Bronchial epithelial cell (primary cell): ENCODE measurements at regions not wholly inside any gene's neighbourhood (a gene's known extent, or its start where the extent isn't known, plus 50 kb on each side); places are given as distances from the start of the nearest gene placed in this dataset.

Experiments
- DNase-seq: peaks from one replicate; pipeline ENCODE4 v3.0.0-alpha.2; 2010; ENCODE audit warnings: low read depth
- FAIRE-seq: peaks from 2 replicates; lab custom pipeline; 2011; peaks lifted over from hg19 to GRCh38; lab: Jason Lieb, UNC
- H3K27me3 ChIP-seq: 2 replicates; pipeline ENCODE4 v1.5.1; 2011; ENCODE audit warnings: low read length; ENCODE audit not compliant: control insufficient read depth, insufficient read depth
- H3K36me3 ChIP-seq: 2 replicates; pipeline ENCODE4 v1.5.1; 2011; ENCODE audit warnings: low read length; ENCODE audit not compliant: control insufficient read depth, insufficient read depth
- H3K4me3 ChIP-seq: 2 replicates; pipeline ENCODE4 v1.5.1; 2011; ENCODE audit warnings: mild to moderate bottlenecking, low read depth, low read length, control low read depth
- TF ChIP-seq, protein P1 (sequence below): IDR thresholded peaks from 2 replicates; pipeline ENCODE4 v1.5.1; 2011; ENCODE audit warnings: mild to moderate bottlenecking, moderate library complexity, low read length, control low read depth, inconsistent platforms; ENCODE audit not compliant: insufficient read depth, severe bottlenecking

DNA sequence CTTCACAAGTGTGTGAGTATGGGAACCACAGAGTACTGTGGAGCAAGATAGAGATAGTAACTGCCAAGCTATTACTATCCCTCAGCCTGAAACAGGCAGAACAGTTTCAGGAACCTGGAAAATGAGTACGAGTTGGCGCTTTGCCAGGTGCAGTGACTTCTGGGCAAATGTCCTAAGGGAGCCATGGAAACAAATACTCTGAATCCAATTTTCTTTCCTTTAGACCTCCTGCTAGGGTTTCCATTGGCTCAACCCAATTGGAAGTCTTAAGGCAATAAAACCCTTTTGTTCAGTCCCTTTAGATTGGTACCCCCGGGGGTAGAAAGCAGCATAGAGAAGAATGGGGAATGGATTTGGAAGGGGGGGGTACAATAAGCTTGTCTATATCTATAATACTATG is 205.0 kb upstream of the EPHA7 start:
- no peak for FAIRE-seq
- TF ChIP-seq, protein P1, sequence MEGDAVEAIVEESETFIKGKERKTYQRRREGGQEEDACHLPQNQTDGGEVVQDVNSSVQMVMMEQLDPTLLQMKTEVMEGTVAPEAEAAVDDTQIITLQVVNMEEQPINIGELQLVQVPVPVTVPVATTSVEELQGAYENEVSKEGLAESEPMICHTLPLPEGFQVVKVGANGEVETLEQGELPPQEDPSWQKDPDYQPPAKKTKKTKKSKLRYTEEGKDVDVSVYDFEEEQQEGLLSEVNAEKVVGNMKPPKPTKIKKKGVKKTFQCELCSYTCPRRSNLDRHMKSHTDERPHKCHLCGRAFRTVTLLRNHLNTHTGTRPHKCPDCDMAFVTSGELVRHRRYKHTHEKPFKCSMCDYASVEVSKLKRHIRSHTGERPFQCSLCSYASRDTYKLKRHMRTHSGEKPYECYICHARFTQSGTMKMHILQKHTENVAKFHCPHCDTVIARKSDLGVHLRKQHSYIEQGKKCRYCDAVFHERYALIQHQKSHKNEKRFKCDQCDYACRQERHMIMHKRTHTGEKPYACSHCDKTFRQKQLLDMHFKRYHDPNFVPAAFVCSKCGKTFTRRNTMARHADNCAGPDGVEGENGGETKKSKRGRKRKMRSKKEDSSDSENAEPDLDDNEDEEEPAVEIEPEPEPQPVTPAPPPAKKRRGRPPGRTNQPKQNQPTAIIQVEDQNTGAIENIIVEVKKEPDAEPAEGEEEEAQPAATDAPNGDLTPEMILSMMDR = no peak
- H3K36me3 ChIP-seq = no peaks in the 10 kb centered on the region
- no peaks in the 10 kb centered on the region for H3K27me3 ChIP-seq
- H3K4me3 ChIP-seq = no peak overlapping the region
- no peak for DNase-seq

DNA sequence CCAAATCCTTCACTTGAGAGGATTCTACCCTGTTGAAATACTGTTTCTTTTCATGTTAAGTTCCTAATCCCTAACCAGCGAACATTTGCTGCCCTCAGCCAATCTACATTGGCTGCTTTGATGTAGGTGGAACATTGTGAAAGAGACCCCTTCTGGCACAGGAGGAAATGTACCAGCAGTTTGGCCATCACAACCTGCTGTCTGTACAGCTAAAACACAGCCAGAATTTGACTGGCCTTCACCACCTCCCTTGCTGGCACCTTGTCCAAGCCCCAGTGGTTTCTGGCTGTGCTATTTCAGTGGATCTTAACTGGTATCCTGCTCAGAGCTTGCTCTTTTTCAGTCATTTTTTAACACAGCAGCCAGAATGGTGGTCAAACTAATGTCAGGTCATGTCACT is 202.1 kb upstream of the EPHA7 start:
- no peaks in the 10 kb centered on the region for H3K36me3 ChIP-seq
- FAIRE-seq (no peak), DNase-seq (no peak)
- no peaks in the 10 kb centered on the region for H3K27me3 ChIP-seq
- no peak overlapping the region for H3K4me3 ChIP-seq
- TF ChIP-seq, protein P1 = no peak

DNA sequence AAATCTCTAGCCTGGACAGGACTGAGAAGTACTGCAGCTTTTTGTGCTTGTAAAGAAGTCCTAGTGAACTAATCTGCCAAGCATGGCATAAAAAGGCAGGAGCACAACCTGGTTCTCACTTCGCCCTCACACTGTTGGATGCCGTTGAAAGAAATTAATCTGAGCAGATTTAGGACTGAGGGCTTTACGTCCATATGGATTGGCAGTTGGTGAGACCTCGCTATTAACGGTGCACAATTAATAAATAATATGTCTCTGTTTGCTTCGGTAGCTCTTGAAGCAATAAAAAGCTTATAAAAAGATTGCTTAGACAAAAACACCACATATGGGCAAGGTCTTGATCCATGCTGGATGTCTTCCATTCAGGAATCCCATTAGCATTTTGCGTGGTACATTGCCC is 185.6 kb upstream of the EPHA7 start:
- FAIRE-seq (no peak), DNase-seq (no peak)
- Histone ChIP-seq H3K36me3 (no peaks in the 10 kb centered on the region), H3K4me3 (no peak overlapping the region), H3K27me3 (no peaks in the 10 kb centered on the region)
- TF ChIP-seq, protein P1 = no peak

DNA sequence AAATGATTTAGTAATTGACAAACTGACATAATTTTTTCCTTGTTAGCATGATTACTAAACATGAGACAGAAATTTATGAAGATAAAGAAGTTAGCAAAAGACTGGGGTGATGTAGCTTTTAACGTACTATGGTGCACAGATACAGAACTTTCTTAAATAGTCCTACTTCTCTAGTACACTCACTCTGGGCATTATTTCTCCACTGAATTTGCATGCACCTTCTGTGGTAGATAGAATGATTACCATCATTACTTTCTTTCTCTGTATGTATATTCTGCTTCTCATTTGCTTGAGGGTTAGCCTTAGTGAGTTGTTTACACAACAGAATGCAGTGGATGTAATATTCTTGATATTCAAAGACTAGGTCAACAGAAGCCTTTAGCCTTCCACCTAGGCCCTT is 173.1 kb upstream of the EPHA7 start:
- TF ChIP-seq, protein P1 = no peak
- FAIRE-seq = no peak
- no peak for DNase-seq
- Histone ChIP-seq H3K4me3 (no peak overlapping the region), H3K27me3 (no peaks in the 10 kb centered on the region), H3K36me3 (no peaks in the 10 kb centered on the region)

DNA sequence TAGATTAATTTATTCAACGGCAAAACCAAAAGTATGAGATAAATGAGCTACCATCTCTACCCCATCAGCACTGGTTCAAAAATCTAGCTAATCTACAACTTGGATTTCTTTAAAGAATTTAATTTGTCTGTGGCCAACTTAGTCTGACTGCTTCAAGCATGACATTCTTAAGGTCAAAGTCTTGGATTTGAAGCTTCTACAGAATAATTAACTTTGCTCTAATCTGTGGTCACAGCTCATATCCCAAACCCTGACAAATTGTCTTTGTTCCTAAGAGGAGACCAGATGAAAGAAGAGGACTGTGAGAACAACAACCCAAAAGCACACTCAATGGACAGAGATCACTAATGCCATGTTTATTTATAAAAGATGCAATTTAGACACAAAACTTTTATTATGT is 166.9 kb upstream of the EPHA7 start:
- H3K4me3 ChIP-seq = no peak overlapping the region
- DNase-seq (no peak), FAIRE-seq (no peak)
- no peaks in the 10 kb centered on the region for H3K27me3 ChIP-seq
- TF ChIP-seq, protein P1 = no peak
- no peaks in the 10 kb centered on the region for H3K36me3 ChIP-seq

DNA sequence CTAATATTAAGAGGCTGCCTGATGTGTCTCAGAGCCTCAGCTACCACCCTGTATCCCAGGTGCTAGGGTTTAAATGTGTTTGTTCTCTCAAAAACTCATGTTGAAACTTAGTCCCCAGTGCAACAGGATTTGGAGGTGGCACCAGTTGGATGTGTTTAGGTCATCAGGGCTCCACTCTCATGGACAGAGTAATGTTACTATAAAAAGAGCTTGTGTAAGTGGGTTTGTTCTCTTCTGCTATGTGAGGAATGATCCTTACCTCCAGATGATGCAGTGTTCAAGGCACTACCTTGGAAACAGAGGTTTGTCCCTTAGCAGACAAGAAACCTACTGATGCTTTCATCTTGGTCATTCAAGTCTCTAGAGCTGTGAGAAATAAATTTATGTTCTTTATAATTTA is 164.9 kb upstream of the EPHA7 start:
- H3K4me3 ChIP-seq = no peak overlapping the region
- TF ChIP-seq, protein P1 = no peak
- FAIRE-seq (no peak), DNase-seq (no peak)
- no peaks in the 10 kb centered on the region for H3K27me3 ChIP-seq
- H3K36me3 ChIP-seq = no peaks in the 10 kb centered on the region
